OCI-LY3 (cell line): ENCODE measurements at regions not wholly inside any gene's neighbourhood (a gene's known extent, or its start where the extent isn't known, plus 50 kb on each side); places are given as distances from the start of the nearest gene placed in this dataset.
"Not testable (repeated sequence)": the region's sequence is repeated elsewhere in the genome, so short reads cannot be mapped to it uniquely, and the experiment has no call there.

Experiments
- H2AFZ ChIP-seq: fragments of 200-600, 300-600 bp; shearing (Covaris generic); 2 replicates; pipeline ENCODE4 v1.6.0; 2014; ENCODE audit warnings: antibody characterized with exemption, low read depth, low read length
- H3K27ac ChIP-seq: fragments of 200-600, 300-600 bp; sonication (generic); 2 replicates; pipeline ENCODE4 v1.5.1; 2014; ENCODE audit warnings: mild to moderate bottlenecking, low read length, moderate library complexity, mixed read lengths
- H3K27me3 ChIP-seq: fragments of 200-600, 300-600 bp; sonication (generic); 2 replicates; pipeline ENCODE4 v1.6.1; 2014; ENCODE audit warnings: low read depth, low read length, mixed read lengths
- H3K36me3 ChIP-seq: fragments of 200-600, 300-600 bp; sonication (generic); replicated peaks from 2 replicates; pipeline ENCODE3; 2014; ENCODE audit warnings: low read depth, low read length, mixed read lengths
- H3K4me1 ChIP-seq: fragments of 300-600, 200-600 bp; sonication (generic); 2 replicates; pipeline ENCODE4 v1.6.1; 2014; ENCODE audit warnings: low read length, mixed read lengths
- H3K4me2 ChIP-seq: fragments of 200-600, 300-600 bp; sonication (generic); 2 replicates; pipeline ENCODE4 v1.6.1; 2014; ENCODE audit warnings: low read length, mixed read lengths
- H3K4me3 ChIP-seq: fragments of 300-600, 200-600 bp; sonication (generic); 2 replicates; pipeline ENCODE4 v1.5.1; 2014; ENCODE audit warnings: antibody characterized with exemption, mild to moderate bottlenecking, low read length, moderate library complexity
- H3K79me2 ChIP-seq: fragments of 300-600, 200-600 bp; shearing (Covaris generic); 2 replicates; pipeline ENCODE4 v1.6.1; 2014; ENCODE audit warnings: mild to moderate bottlenecking, low read length, mixed read lengths
- H3K9ac ChIP-seq: fragments of 300-600, 200-600 bp; shearing (Covaris generic); 2 replicates; pipeline ENCODE4 v1.6.0; 2014; ENCODE audit warnings: mild to moderate bottlenecking, low read length, moderate library complexity
- H3K9me3 ChIP-seq: fragments of 200-600, 300-600 bp; shearing (Covaris generic); 2 replicates; pipeline ENCODE4 v1.6.1; 2014; ENCODE audit warnings: low read length, mixed read lengths; ENCODE audit not compliant: insufficient read depth
- H4K20me1 ChIP-seq: fragments of 200-600, 300-600 bp; sonication (generic); 2 replicates; pipeline ENCODE4 v1.6.1; 2016; ENCODE audit warnings: low read length, mixed read lengths; ENCODE audit not compliant: insufficient read depth
- EZH2phosphoT487 ChIP-seq: fragments of 200-600 bp; shearing (Covaris generic); IDR thresholded peaks from 2 replicates; pipeline ENCODE4 v1.6.1; 2018; ENCODE audit warnings: antibody characterized with exemption, mixed run types, low read depth
- TF ChIP-seq, protein P1 (sequence below): fragments of 200-600, 300-600 bp; sonication (generic); IDR thresholded peaks from 2 replicates; pipeline ENCODE4 v1.5.1; 2014; ENCODE audit warnings: antibody characterized with exemption, low read length, low read depth

DNA sequence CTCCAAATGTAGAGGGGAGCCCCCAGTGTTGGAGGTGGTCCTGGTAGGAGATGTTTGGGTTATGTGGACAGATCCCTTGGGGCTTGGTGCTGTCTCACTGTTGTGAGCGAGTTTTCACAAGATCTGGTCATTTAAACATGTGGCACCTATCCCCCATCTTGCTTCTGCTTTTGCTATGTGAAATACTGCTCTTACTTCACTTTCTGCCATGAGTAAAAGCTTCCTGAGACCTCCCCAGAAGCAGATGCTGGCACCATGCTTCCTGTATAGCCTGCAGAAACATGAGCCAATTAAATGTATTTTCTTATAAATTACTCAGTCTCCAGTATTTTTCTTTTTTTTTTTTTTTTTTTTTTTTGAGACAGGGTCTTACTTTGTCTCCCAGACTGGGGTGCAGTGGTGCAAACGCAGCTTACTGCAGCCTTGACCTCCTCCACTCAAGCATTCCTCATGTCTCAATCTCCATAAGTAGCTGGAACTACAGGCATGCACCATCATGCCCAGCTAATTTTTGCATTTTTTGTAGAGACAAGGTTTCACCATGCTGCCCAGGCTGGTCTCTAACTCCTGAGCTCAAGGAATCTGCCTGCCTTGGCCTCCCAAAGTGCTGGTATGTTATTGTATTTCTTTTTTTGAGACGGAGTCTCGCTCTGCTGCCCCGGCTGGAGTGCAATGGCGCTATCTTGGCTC, 177.1 kb downstream of the ALDH8A1 start:
- Histone ChIP-seq H3K9me3 (no peaks in the 10 kb centered on the region), H4K20me1 (no peaks in the 10 kb centered on the region), H3K27me3 (no peaks in the 10 kb centered on the region), H2AFZ (no peak overlapping the region), H3K27ac (no peak overlapping the region), H3K9ac (no peak overlapping the region), H3K79me2 (no peaks in the 10 kb centered on the region), H3K36me3 (no peaks in the 10 kb centered on the region), H3K4me1 (no peaks in the 10 kb centered on the region), H3K4me2 (no peak overlapping the region), H3K4me3 (no peak overlapping the region)
- TF ChIP-seq EZH2phosphoT487 = no peak
- TF ChIP-seq, protein P1, sequence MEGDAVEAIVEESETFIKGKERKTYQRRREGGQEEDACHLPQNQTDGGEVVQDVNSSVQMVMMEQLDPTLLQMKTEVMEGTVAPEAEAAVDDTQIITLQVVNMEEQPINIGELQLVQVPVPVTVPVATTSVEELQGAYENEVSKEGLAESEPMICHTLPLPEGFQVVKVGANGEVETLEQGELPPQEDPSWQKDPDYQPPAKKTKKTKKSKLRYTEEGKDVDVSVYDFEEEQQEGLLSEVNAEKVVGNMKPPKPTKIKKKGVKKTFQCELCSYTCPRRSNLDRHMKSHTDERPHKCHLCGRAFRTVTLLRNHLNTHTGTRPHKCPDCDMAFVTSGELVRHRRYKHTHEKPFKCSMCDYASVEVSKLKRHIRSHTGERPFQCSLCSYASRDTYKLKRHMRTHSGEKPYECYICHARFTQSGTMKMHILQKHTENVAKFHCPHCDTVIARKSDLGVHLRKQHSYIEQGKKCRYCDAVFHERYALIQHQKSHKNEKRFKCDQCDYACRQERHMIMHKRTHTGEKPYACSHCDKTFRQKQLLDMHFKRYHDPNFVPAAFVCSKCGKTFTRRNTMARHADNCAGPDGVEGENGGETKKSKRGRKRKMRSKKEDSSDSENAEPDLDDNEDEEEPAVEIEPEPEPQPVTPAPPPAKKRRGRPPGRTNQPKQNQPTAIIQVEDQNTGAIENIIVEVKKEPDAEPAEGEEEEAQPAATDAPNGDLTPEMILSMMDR = no peak

DNA sequence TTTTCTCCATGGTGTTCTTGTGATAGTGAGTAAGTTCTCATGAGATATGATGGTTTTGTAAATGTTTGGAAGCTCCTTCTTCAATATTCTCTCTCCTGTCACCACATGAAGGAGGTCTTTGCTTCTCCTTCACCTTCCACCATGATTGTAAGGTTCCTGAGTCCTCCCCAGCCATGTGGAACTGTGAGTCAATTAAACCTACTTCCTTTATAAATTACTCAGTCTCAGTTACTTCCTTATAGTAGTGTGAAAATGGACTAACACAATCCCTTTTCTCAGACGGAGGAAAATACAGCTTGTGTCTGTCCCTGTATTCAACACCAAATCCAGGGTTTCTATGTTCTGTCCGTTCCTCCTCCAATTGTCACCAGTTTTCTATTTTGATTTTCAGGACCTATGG, 181.0 kb downstream of the ALDH8A1 start:
- Histone ChIP-seq H3K79me2 (no peaks in the 10 kb centered on the region), H3K4me1 (no peaks in the 10 kb centered on the region), H3K9ac (no peak overlapping the region), H4K20me1 (no peaks in the 10 kb centered on the region), H3K4me2 (no peak overlapping the region), H3K36me3 (no peaks in the 10 kb centered on the region), H3K4me3 (no peak overlapping the region), H2AFZ (no peak overlapping the region), H3K9me3 (no peaks in the 10 kb centered on the region), H3K27me3 (no peaks in the 10 kb centered on the region), H3K27ac (no peak overlapping the region)
- TF ChIP-seq, protein P1 = no peak
- no peak for TF ChIP-seq EZH2phosphoT487

DNA sequence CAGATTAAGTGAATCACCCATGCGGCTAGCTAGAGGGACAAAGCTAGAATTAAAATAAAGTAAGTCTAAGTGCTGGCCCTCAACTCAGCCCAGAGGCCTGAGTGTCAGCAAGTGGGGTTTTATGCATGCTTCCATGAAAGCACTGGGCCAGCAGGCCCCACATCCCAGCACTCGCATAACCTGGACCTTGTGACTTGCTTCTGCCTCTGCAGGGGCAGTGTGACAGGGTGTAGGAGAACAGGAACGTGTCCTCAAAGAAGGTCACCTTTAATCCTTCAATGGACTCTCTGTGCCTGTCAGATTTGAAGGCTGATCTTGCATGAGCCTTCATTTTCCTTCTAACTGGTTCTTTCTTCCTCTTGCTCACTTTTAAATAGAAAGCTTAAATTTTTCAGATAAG, 183.4 kb downstream of the ALDH8A1 start:
- Histone ChIP-seq H3K4me3 (no peak overlapping the region), H3K9ac (no peak overlapping the region), H2AFZ (no peak overlapping the region), H4K20me1 (no peaks in the 10 kb centered on the region), H3K36me3 (no peaks in the 10 kb centered on the region), H3K4me1 (no peaks in the 10 kb centered on the region), H3K27ac (no peak overlapping the region), H3K79me2 (no peaks in the 10 kb centered on the region), H3K4me2 (no peak overlapping the region), H3K9me3 (no peaks in the 10 kb centered on the region), H3K27me3 (no peaks in the 10 kb centered on the region)
- TF ChIP-seq EZH2phosphoT487 = no peak
- TF ChIP-seq, protein P1 = no peak

DNA sequence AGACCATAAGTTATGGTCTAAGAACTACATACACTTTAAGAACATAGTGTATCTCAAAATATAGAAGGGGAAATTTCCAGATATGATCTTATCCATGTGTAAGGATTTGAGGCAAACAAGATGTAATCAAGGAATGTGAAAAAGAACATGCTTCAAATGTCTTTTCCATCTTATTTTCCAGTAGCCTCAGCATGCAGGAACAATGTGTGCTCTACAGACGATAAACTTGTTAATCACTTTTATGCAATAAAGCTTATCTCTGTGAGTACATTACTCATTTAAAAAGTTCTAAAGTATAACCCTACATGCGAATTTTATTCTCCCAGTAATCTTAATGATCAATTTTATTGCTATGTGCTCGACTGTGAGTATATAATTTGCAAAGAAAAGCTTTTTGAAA, 185.2 kb downstream of the ALDH8A1 start:
- Histone ChIP-seq H3K79me2 (no peaks in the 10 kb centered on the region), H3K4me2 (no peak overlapping the region), H3K4me1 (no peaks in the 10 kb centered on the region), H3K27ac (no peak overlapping the region), H3K9ac (no peak overlapping the region), H3K9me3 (no peaks in the 10 kb centered on the region), H2AFZ (no peak overlapping the region), H4K20me1 (no peaks in the 10 kb centered on the region), H3K36me3 (no peaks in the 10 kb centered on the region), H3K4me3 (no peak overlapping the region), H3K27me3 (no peaks in the 10 kb centered on the region)
- TF ChIP-seq, protein P1 = no peak
- no peak for TF ChIP-seq EZH2phosphoT487

DNA sequence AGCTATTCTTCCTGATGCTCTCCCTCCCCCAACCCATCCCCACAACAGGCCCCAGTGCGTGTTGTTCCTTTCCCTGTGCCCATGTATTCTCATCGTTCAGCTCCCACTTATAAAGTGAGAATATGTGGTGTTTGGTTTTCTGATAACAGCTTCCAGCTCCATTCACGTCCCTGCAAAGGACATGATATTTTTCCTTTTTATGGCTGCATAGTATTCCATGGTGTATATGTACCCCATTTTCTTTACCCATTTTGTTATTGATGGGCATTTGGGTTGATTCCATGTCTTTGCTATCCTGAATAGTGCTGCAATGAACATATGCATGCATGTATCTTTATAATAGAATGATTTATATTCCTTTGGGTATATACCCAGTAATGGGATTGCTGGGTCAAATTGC, 186.3 kb downstream of the ALDH8A1 start:
- not testable (repeated sequence) for H3K4me1 ChIP-seq, H3K4me3 ChIP-seq, H2AFZ ChIP-seq, H3K27ac ChIP-seq, H3K9ac ChIP-seq, H3K9me3 ChIP-seq, H3K36me3 ChIP-seq, H3K4me2 ChIP-seq, H3K27me3 ChIP-seq, H4K20me1 ChIP-seq, H3K79me2 ChIP-seq
